Aorta (tissue), 5 donors: ENCODE measurements at regions not wholly inside any gene's neighbourhood (a gene's known extent, or its start where the extent isn't known, plus 50 kb on each side); places are given as distances from the start of the nearest gene placed in this dataset.
A peak's percentile ranks its signal among the peaks of the same experiment; 100 is the strongest.

Experiments
- ATAC-seq: fragments of 200-7000 bp; cut with Tn5 transposase; one replicate; pipeline ENCODE4 v1.9.1; 2022; ENCODE audit warnings: moderate library complexity; ENCODE audit not compliant: low FRiP score
- DNase-seq, 2 donors: peaks; one replicate each; pipeline ENCODE4 v3.0.0-alpha.2; 2020
- H3K27ac ChIP-seq, 2 donors: one replicate each; pipeline ENCODE4 v1.5.1; 2013; ENCODE audit warnings: low read length in 2 of 2, mild to moderate bottlenecking in 2 of 2, moderate library complexity in 2 of 2, control low read depth in 1 of 2, inconsistent platforms in 1 of 2, low read depth in 1 of 2
- H3K27me3 ChIP-seq, 2 donors: one replicate each; pipeline ENCODE4 v1.6.1; 2013; ENCODE audit warnings: control low read depth in 1 of 2, low read length in 1 of 2, mild to moderate bottlenecking in 1 of 2, moderate library complexity in 1 of 2; ENCODE audit not compliant: insufficient read depth in 2 of 2, control insufficient read depth in 1 of 2
- H3K36me3 ChIP-seq, 2 donors: one replicate each; pipeline ENCODE4 v1.6.1; 2013; ENCODE audit warnings: control low read depth in 1 of 2, low read length in 1 of 2, mild to moderate bottlenecking in 1 of 2; ENCODE audit not compliant: insufficient read depth in 2 of 2, control insufficient read depth in 1 of 2
- H3K4me1 ChIP-seq, 2 donors: one replicate each; pipeline ENCODE4 v1.6.1; 2013; ENCODE audit warnings: low read length in 2 of 2, control low read depth in 1 of 2, mild to moderate bottlenecking in 1 of 2, moderate library complexity in 1 of 2; ENCODE audit not compliant: insufficient read depth in 2 of 2, control insufficient read depth in 1 of 2
- H3K4me3 ChIP-seq, 2 donors: one replicate each; pipeline ENCODE4 v1.5.1; 2013; ENCODE audit warnings: low read length in 2 of 2, control low read depth in 1 of 2, mild to moderate bottlenecking in 1 of 2
- H3K9me3 ChIP-seq: one replicate; pipeline ENCODE4 v1.6.1; 2013; ENCODE audit warnings: mild to moderate bottlenecking, low read length; ENCODE audit not compliant: control insufficient read depth
- WGBS, 2 donors: extraction: QIAGEN DNeasy Blood & Tissue Kit; methylation state at CpG; one replicate each; pipeline ENCODE4 v1.1.7; 2013; 5-methylcytosine and 5-hydroxymethylcytosine counted together
- intact Hi-C, 2 donors: fragments of 100-400 bp; cut with DNase I; formaldehyde crosslinking; loops; one replicate each; pipeline versions ENCODE4 v1.14.2 to v1.15.0; 2022
- donor health status: healthy with polysubstance abuse.
- donor health status: Bipolar disorder and iron deficiency.
- donor health status: DM: no; HTN: no; CAD: no.
- donor health status: DM: no; HTN: no; CAD: no.
- donor health status: DM: yes; HTN: yes; CAD: no.

GRCh38 chr4:19774690-19775256 lies 476.9 kb upstream of the SLIT2 start:
- no peaks in the 10 kb centered on the region for H3K27me3 ChIP-seq
- H3K9me3 ChIP-seq, result peaks cover 2% of the 10 kb centered on the region
- intact Hi-C loops, result no loop called here
- H3K4me1 ChIP-seq, result no peaks in the 10 kb centered on the region
- ATAC-seq (no peak), DNase-seq (no peak)
- 88 to 96% methylated on average over 2 of the region's 2 CpGs for WGBS, 2 donors
- no peak overlapping the region for H3K27ac ChIP-seq
- no peaks in the 10 kb centered on the region for H3K36me3 ChIP-seq
- no peak overlapping the region for H3K4me3 ChIP-seq

GRCh38 chr4:19772581-19772980 lies 479.1 kb upstream of the SLIT2 start:
- ATAC-seq (no peak), DNase-seq (no peak)
- 79 to 83% methylated on average over 1 of the region's 1 CpG for WGBS, 2 donors

GRCh38 chr4:19756661-19757060 lies 495.0 kb upstream of the SLIT2 start:
- Histone ChIP-seq H3K4me3 (no peak overlapping the region), H3K9me3 (no peaks in the 10 kb centered on the region), H3K27me3 (no peaks in the 10 kb centered on the region), H3K36me3 (no peaks in the 10 kb centered on the region), H3K4me1 (no peaks in the 10 kb centered on the region), H3K27ac (no peak overlapping the region)
- DNase-seq (no peak), ATAC-seq (no peak)
- intact Hi-C loops, result no loop called here
- 74 to 77% methylated on average over 2 of the region's 2 CpGs for WGBS, 2 donors

More at GRCh38 chr4:19772581-19772980, 479.1 kb upstream of the SLIT2 start:
- no peaks in the 10 kb centered on the region for H3K4me1 ChIP-seq
- no peak overlapping the region for H3K27ac ChIP-seq
- H3K9me3 ChIP-seq, result peaks cover 3% of the 10 kb centered on the region
- H3K4me3 ChIP-seq, result no peak overlapping the region
- H3K27me3 ChIP-seq, result no peaks in the 10 kb centered on the region
- intact Hi-C loops, result no loop called here
- no peaks in the 10 kb centered on the region for H3K36me3 ChIP-seq

GRCh38 chr4:19752599-19752998 lies 499.1 kb upstream of the SLIT2 start:
- Histone ChIP-seq H3K4me3 (no peak overlapping the region), H3K36me3 (no peaks in the 10 kb centered on the region), H3K9me3 (no peaks in the 10 kb centered on the region), H3K27me3 (no peaks in the 10 kb centered on the region), H3K4me1 (no peaks in the 10 kb centered on the region), H3K27ac (no peak overlapping the region)
- DNase-seq (no peak), ATAC-seq (no peak)
- 77 to 79% methylated on average over 1 of the region's 1 CpG for WGBS, 2 donors
- intact Hi-C loops, result no loop called here

GRCh38 chr4:19748519-19749479 lies 502.9 kb upstream of the SLIT2 start:
- no peaks in the 10 kb centered on the region for H3K4me1 ChIP-seq
- intact Hi-C loops, result no loop called here
- no peaks in the 10 kb centered on the region for H3K36me3 ChIP-seq
- no peak for DNase-seq
- 67 to 69% methylated on average over 3 of the region's 3 CpGs for WGBS, 2 donors
- no peak overlapping the region for H3K4me3 ChIP-seq
- H3K27me3 ChIP-seq, result no peaks in the 10 kb centered on the region
- ATAC-seq, result peak; percentile 77
- H3K27ac ChIP-seq, result no peak overlapping the region
- no peaks in the 10 kb centered on the region for H3K9me3 ChIP-seq

GRCh38 chr4:19746377-19746776 lies 505.3 kb upstream of the SLIT2 start:
- Histone ChIP-seq H3K4me3 (no peak overlapping the region), H3K9me3 (no peaks in the 10 kb centered on the region), H3K36me3 (no peaks in the 10 kb centered on the region), H3K4me1 (no peaks in the 10 kb centered on the region), H3K27ac (no peak overlapping the region), H3K27me3 (peaks cover 0 to 2% of the 10 kb centered on the region in 2 donors)
- peak; percentile 40 for ATAC-seq
- 58 to 82% methylated on average over 2 of the region's 2 CpGs for WGBS, 2 donors
- intact Hi-C loops, result no loop called here
- no peak for DNase-seq

GRCh38 chr4:19743115-19743638 lies 508.5 kb upstream of the SLIT2 start:
- H3K36me3 ChIP-seq, result no peaks in the 10 kb centered on the region
- no peak for ATAC-seq
- H3K4me3 ChIP-seq, result no peak overlapping the region
- 93 to 97% methylated on average over 2 of the region's 2 CpGs for WGBS, 2 donors
- no peak overlapping the region for H3K27ac ChIP-seq
- intact Hi-C loops, result no loop called here
- H3K9me3 ChIP-seq, result no peaks in the 10 kb centered on the region
- H3K4me1 ChIP-seq, result peaks cover 0 to 2% of the 10 kb centered on the region in 2 donors
- no peak for DNase-seq
- H3K27me3 ChIP-seq, result peaks cover 0 to 2% of the 10 kb centered on the region in 2 donors

GRCh38 chr4:19739101-19739651 lies 512.5 kb upstream of the SLIT2 start:
- ATAC-seq (no peak), DNase-seq (no peak)
- intact Hi-C loops, result no loop called here
- H3K9me3 ChIP-seq, result no peaks in the 10 kb centered on the region
- WGBS, 2 donors, result 36 to 43% methylated on average over 7 of the region's 7 CpGs
- H3K4me1 ChIP-seq, result peaks cover 0 to 2% of the 10 kb centered on the region in 2 donors
- no peak overlapping the region for H3K27ac ChIP-seq
- no peak overlapping the region for H3K4me3 ChIP-seq
- H3K36me3 ChIP-seq, result no peaks in the 10 kb centered on the region
- H3K27me3 ChIP-seq, result peaks cover 0 to 2% of the 10 kb centered on the region in 2 donors
